CD14-positive monocyte (primary cell): ENCODE measurements at regions not wholly inside any gene's neighbourhood (a gene's known extent, or its start where the extent isn't known, plus 50 kb on each side); places are given as distances from the start of the nearest gene placed in this dataset.

Experiments used
- DNase-seq, 3 donors: peaks; one replicate each; pipeline ENCODE4 v3.0.0-alpha.2; 2011 to 2022
- H2AFZ ChIP-seq: 2 replicates; pipeline ENCODE4 v1.6.0; 2012; ENCODE audit warnings: mild to moderate bottlenecking, low read depth, low read length, inconsistent platforms; ENCODE audit not compliant: insufficient read depth, poor library complexity, severe bottlenecking
- H3K27ac ChIP-seq, 2 donors: 1 replicate in 1 of 2; 2 replicates in 1 of 2; pipeline ENCODE4 v1.5.1; 2012 to 2013; ENCODE audit warnings: low read length in 2 of 2, control low read depth in 1 of 2, inconsistent platforms in 1 of 2, low read depth in 1 of 2, mild to moderate bottlenecking in 1 of 2
- H3K27me3 ChIP-seq, 2 donors: one replicate each; pipeline versions ENCODE4 v1.6.0 to v1.6.1; 2011 to 2013; ENCODE audit warnings: low read length in 2 of 2; ENCODE audit not compliant: control insufficient read depth in 2 of 2, insufficient read depth in 2 of 2
- H3K36me3 ChIP-seq, 2 donors: replicated peaks in 1 of 2; 1 replicate in 1 of 2; 2 replicates in 1 of 2; pipeline versions ENCODE4 v1.5.1 to v1.6.1; 2012 to 2013; ENCODE audit warnings: low read length in 2 of 2, control low read depth in 1 of 2, inconsistent platforms in 1 of 2, mild to moderate bottlenecking in 1 of 2; ENCODE audit not compliant: insufficient read depth in 2 of 2, control insufficient read depth in 1 of 2
- H3K4me1 ChIP-seq, 2 donors: 1 replicate in 1 of 2; 2 replicates in 1 of 2; pipeline versions ENCODE4 v1.5.1 to v1.6.1; 2012 to 2013; ENCODE audit warnings: low read length in 2 of 2, control low read depth in 1 of 2, inconsistent platforms in 1 of 2, mild to moderate bottlenecking in 1 of 2, moderate library complexity in 1 of 2; ENCODE audit not compliant: insufficient read depth in 2 of 2, control insufficient read depth in 1 of 2
- H3K4me2 ChIP-seq: replicated peaks from 2 replicates; pipeline ENCODE3; 2012; ENCODE audit warnings: low read length, moderate library complexity, mild to moderate bottlenecking; ENCODE audit not compliant: poor library complexity, severe bottlenecking; ENCODE audit errors: extremely low read depth
- H3K4me3 ChIP-seq, 3 experiments: fragments of 200-600 bp in 1 of 3; sonication (generic) in 1 of 3; replicated peaks in 1 of 3; 1 replicate in 2 of 3; 2 replicates in 1 of 3; pipeline ENCODE4 v1.5.1; 2011 to 2013; ENCODE audit warnings: low read length in 3 of 3, mild to moderate bottlenecking in 3 of 3, control low read depth in 2 of 3, low read depth in 2 of 3, inconsistent platforms in 1 of 3, moderate library complexity in 1 of 3
- H3K79me2 ChIP-seq: 2 replicates; pipeline ENCODE4 v1.6.0; 2012; ENCODE audit warnings: mild to moderate bottlenecking, control low read depth, inconsistent platforms, low read length, moderate library complexity; ENCODE audit not compliant: insufficient read depth
- H3K9ac ChIP-seq: 2 replicates; pipeline ENCODE4 v1.6.0; 2017; ENCODE audit warnings: low read length, mild to moderate bottlenecking; ENCODE audit not compliant: insufficient read depth, poor library complexity, severe bottlenecking
- H3K9me3 ChIP-seq, 2 donors: replicated peaks in 1 of 2; 1 replicate in 1 of 2; 2 replicates in 1 of 2; pipeline versions ENCODE4 v1.5.1 to v1.6.1; 2012 to 2013; ENCODE audit warnings: low read length in 2 of 2, control low read depth in 1 of 2; ENCODE audit not compliant: control insufficient read depth in 1 of 2, insufficient read depth in 1 of 2
- H4K20me1 ChIP-seq: 2 replicates; pipeline ENCODE4 v1.6.0; 2012; ENCODE audit warnings: mild to moderate bottlenecking, low read length, control low read depth, moderate library complexity; ENCODE audit not compliant: insufficient read depth
- H3K27ac Mint-ChIP-seq, 7 donors: one replicate each; pipeline ENCODE4 v1.8.0; 2020; ENCODE audit warnings: mild to moderate bottlenecking in 7 of 7, mixed read lengths in 7 of 7, moderate library complexity in 6 of 7, inconsistent platforms in 2 of 7
- H3K27me3 Mint-ChIP-seq, 3 donors: one replicate each; pipeline ENCODE4 v1.8.0; 2021 to 2022; ENCODE audit warnings: low read depth in 3 of 3, mild to moderate bottlenecking in 3 of 3, mixed read lengths in 3 of 3, moderate library complexity in 3 of 3, inconsistent platforms in 1 of 3
- H3K36me3 Mint-ChIP-seq, 2 donors: one replicate each; pipeline ENCODE4 v1.8.0; 2020; ENCODE audit warnings: mixed read lengths in 2 of 2, inconsistent platforms in 1 of 2, mild to moderate bottlenecking in 1 of 2
- H3K4me1 Mint-ChIP-seq: one replicate; pipeline ENCODE4 v1.8.0; 2020; ENCODE audit warnings: mild to moderate bottlenecking, mixed read lengths
- H3K4me3 Mint-ChIP-seq, 2 donors: one replicate each; pipeline ENCODE4 v1.8.0; 2020; ENCODE audit warnings: mild to moderate bottlenecking in 2 of 2, mixed read lengths in 2 of 2, moderate library complexity in 1 of 2
- H3K9me3 Mint-ChIP-seq, 7 donors: one replicate each; pipeline ENCODE4 v1.8.0; 2020 to 2022; ENCODE audit warnings: mixed read lengths in 7 of 7, mild to moderate bottlenecking in 6 of 7, moderate library complexity in 6 of 7, inconsistent platforms in 2 of 7
- CTCF ChIP-seq: fragments of 200-600 bp; IDR thresholded peaks from one replicate; pipeline ENCODE4 v1.8.0; 2022; ENCODE audit warnings: antibody characterized with exemption, mild to moderate bottlenecking
- WGBS: methylation state at CpG from one replicate; pipeline ENCODE4 v1.1.5; 2013; ENCODE audit warnings: missing lambda C conversion rate; ENCODE audit not compliant: insufficient coverage; 5-methylcytosine and 5-hydroxymethylcytosine counted together
- intact Hi-C, 2 donors: fragments of 100-400 bp; cut with micrococcal nuclease; formaldehyde crosslinking; loops; one replicate each; pipeline versions ENCODE4 v1.15.0 to v1.15.1; 2023

GRCh38 chr2:72041638-72042111, 106.0 kb downstream of the CYP26B1 start:
- no peak overlapping the region for H3K27ac ChIP-seq
- intact Hi-C loops = no loop called here
- H3K4me3 ChIP-seq = no peak overlapping the region
- Mint-ChIP-seq H3K4me3 (no peak overlapping the region), H3K4me1 (no peaks in the 10 kb centered on the region), H3K27ac (no peak overlapping the region), H3K36me3 (no peaks in the 10 kb centered on the region), H3K9me3 (peaks cover 3 to 18% (median 7%) of the 10 kb centered on the region in 7 donors), H3K27me3 (peaks cover 2 to 6% (median 3%) of the 10 kb centered on the region in 3 donors)
- no peak overlapping the region for H3K9ac ChIP-seq
- no peaks in the 10 kb centered on the region for H3K9me3 ChIP-seq
- 89% methylated on average over 2 of the region's 5 CpGs for WGBS
- no peak overlapping the region for H3K4me2 ChIP-seq
- H3K36me3 ChIP-seq = no peaks in the 10 kb centered on the region
- DNase-seq = no peak
- no peaks in the 10 kb centered on the region for H3K27me3 ChIP-seq
- no peak for TF ChIP-seq CTCF
- no peaks in the 10 kb centered on the region for H3K79me2 ChIP-seq
- no peaks in the 10 kb centered on the region for H3K4me1 ChIP-seq
- no peak overlapping the region for H2AFZ ChIP-seq
- H4K20me1 ChIP-seq = no peaks in the 10 kb centered on the region

DNA sequence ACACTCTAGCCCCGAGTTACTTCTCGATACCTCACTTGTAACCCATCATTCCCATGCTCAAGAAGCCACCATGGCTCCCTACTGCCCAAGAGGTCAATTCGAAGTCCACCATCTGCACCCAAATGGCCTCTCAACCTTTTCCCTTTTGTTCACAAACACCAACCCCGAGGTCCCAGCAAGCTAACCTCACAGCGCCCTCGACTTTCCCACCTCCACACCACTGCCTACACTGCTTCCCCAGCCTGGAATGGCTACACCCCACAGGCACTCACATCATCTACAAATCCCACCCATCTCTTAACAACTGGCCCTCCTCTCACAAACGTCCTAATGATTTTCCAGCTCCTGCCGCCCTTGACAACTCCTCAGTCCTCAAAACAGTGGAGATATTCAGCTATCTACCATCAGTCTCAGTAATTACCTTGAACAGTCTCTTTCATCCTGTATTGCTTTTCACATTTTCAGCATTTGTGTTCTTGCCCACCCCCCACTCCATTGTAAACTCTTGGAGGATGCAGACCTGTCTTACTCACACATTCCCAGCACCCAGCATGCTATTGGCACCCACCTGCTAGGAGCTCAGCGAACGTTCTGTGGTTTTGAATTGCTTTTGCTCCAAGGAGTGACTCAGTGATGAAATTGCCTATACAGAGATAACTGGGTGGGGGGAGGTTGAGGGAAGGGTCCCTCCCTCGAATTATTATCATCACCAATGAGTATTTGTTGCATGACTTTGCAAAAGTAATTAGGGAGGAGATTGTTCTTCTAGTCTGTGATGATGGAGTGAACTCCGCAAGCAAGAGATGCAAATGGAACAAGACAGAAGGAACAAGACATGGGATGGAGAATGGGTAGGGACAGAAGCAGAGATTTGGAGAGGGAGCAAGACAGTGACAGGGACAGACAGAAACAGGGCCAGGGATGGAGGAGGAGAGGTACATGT, 106.8 kb downstream of the CYP26B1 start:
- Mint-ChIP-seq H3K27ac (no peak overlapping the region), H3K4me3 (no peak overlapping the region), H3K36me3 (no peaks in the 10 kb centered on the region), H3K9me3 (peaks cover 0 to 20% (median 7%) of the 10 kb centered on the region in 7 donors), H3K4me1 (no peaks in the 10 kb centered on the region), H3K27me3 (peaks cover 3 to 5% (median 3%) of the 10 kb centered on the region in 3 donors)
- no peak for DNase-seq
- no peak overlapping the region for H3K27ac ChIP-seq
- no peaks in the 10 kb centered on the region for H3K9me3 ChIP-seq
- no peak for TF ChIP-seq CTCF
- no peaks in the 10 kb centered on the region for H3K36me3 ChIP-seq
- no peak overlapping the region for H2AFZ ChIP-seq
- H3K4me3 ChIP-seq = no peak overlapping the region
- intact Hi-C loops = no loop called here
- H3K4me1 ChIP-seq = no peaks in the 10 kb centered on the region
- H3K79me2 ChIP-seq = no peaks in the 10 kb centered on the region
- H4K20me1 ChIP-seq = no peaks in the 10 kb centered on the region
- 71% methylated on average over 9 of the region's 12 CpGs for WGBS
- no peak overlapping the region for H3K4me2 ChIP-seq
- no peaks in the 10 kb centered on the region for H3K27me3 ChIP-seq
- H3K9ac ChIP-seq = no peak overlapping the region
